Islet of Langerhans (tissue), 1 donor: ENCODE measurements at regions not wholly inside any gene's neighbourhood (a gene's known extent, or its start where the extent isn't known, plus 50 kb on each side); places are given as distances from the start of the nearest gene placed in this dataset.
"Not testable (repeated sequence)": the region's sequence is repeated elsewhere in the genome, so short reads cannot be mapped to it uniquely, and the experiment has no call there.

Source experiments
- FAIRE-seq: peaks from one replicate; lab custom pipeline; 2011; peaks lifted over from hg19 to GRCh38; lab: Jason Lieb, UNC

GRCh38 chr17:70947636-70948565 is 778.6 kb downstream of the KCNJ2 start:
- FAIRE-seq = no peak

- FAIRE-seq = not testable (repeated sequence)
Measured at GRCh38 chr17:70953140-70953539, 783.8 kb downstream of the KCNJ2 start.

GRCh38 chr17:70955441-70955840 is 786.1 kb downstream of the KCNJ2 start:
- FAIRE-seq = no peak

- FAIRE-seq = no peak
Measured at GRCh38 chr17:70956726-70957125, 787.4 kb downstream of the KCNJ2 start.

GRCh38 chr17:70961341-70961740 is 792.0 kb downstream of the KCNJ2 start:
- FAIRE-seq = no peak

- FAIRE-seq = no peak
Measured at GRCh38 chr17:70968302-70968701, 799.0 kb downstream of the KCNJ2 start.

- no peak for FAIRE-seq
Measured at GRCh38 chr17:70969521-70970034, 800.2 kb downstream of the KCNJ2 start.

- FAIRE-seq = no peak
Measured at GRCh38 chr17:70976447-70976846, 807.1 kb downstream of the KCNJ2 start.

- no peak for FAIRE-seq
Measured at GRCh38 chr17:70984873-70985272, 815.5 kb downstream of the KCNJ2 start.

GRCh38 chr17:70987867-70988340 is 818.6 kb downstream of the KCNJ2 start:
- FAIRE-seq = no peak

GRCh38 chr17:70988622-70989021 is 819.3 kb downstream of the KCNJ2 start:
- FAIRE-seq = no peak

GRCh38 chr17:70989280-70989679 is 819.9 kb downstream of the KCNJ2 start:
- no peak for FAIRE-seq

GRCh38 chr17:70994194-70994593 is 824.9 kb downstream of the KCNJ2 start:
- no peak for FAIRE-seq

- FAIRE-seq = no peak
Measured at GRCh38 chr17:70995997-70996396, 826.7 kb downstream of the KCNJ2 start.

- no peak for FAIRE-seq
Measured at GRCh38 chr17:71003736-71004135, 834.4 kb downstream of the KCNJ2 start.

- no peak for FAIRE-seq
Measured at GRCh38 chr17:71004413-71004812, 835.1 kb downstream of the KCNJ2 start.

GRCh38 chr17:71011391-71011790 is 842.1 kb downstream of the KCNJ2 start:
- FAIRE-seq = no peak

GRCh38 chr17:71019699-71020098 is 850.4 kb downstream of the KCNJ2 start:
- FAIRE-seq = no peak

- no peak for FAIRE-seq
Measured at GRCh38 chr17:71022758-71023157, 853.4 kb downstream of the KCNJ2 start.

GRCh38 chr17:71023249-71024030 is 854.1 kb downstream of the KCNJ2 start:
- FAIRE-seq = no peak

- no peak for FAIRE-seq
Measured at GRCh38 chr17:71024172-71024571, 854.8 kb downstream of the KCNJ2 start.

GRCh38 chr17:71024969-71025368 is 855.6 kb downstream of the KCNJ2 start:
- peak; percentile 41 for FAIRE-seq

- no peak for FAIRE-seq
Measured at GRCh38 chr17:71029246-71029645, 859.9 kb downstream of the KCNJ2 start.
